Suppressor macrophage treated with lipopolysaccharide for 4 hours (primary cell): ENCODE measurements at regions not wholly inside any gene's neighbourhood (a gene's known extent, or its start where the extent isn't known, plus 50 kb on each side); places are given as distances from the start of the nearest gene placed in this dataset.
"Not testable (repeated sequence)": the region's sequence is repeated elsewhere in the genome, so short reads cannot be mapped to it uniquely, and the experiment has no call there.

ENCODE experiments used
- DNase-seq: peaks from one replicate; pipeline ENCODE4 v3.0.0-alpha.2; 2020

GRCh38 chr17:71777048-71777640 lies 343.7 kb upstream of the SOX9 start:
- no peak for DNase-seq

GRCh38 chr17:71779482-71779881 lies 341.3 kb upstream of the SOX9 start:
- DNase-seq: no peak

- DNase-seq: no peak
Measured at GRCh38 chr17:71780596-71780995, 340.2 kb upstream of the SOX9 start.

- DNase-seq: not testable (repeated sequence)
Measured at GRCh38 chr17:71782021-71782420, 338.8 kb upstream of the SOX9 start.

GRCh38 chr17:71790791-71791190 lies 330.0 kb upstream of the SOX9 start:
- DNase-seq: no peak

- no peak for DNase-seq
Measured at GRCh38 chr17:71791311-71791710, 329.5 kb upstream of the SOX9 start.

- no peak for DNase-seq
Measured at GRCh38 chr17:71792966-71793365, 327.9 kb upstream of the SOX9 start.

- no peak for DNase-seq
Measured at GRCh38 chr17:71793518-71793917, 327.3 kb upstream of the SOX9 start.

GRCh38 chr17:71798701-71799100 lies 322.1 kb upstream of the SOX9 start:
- DNase-seq: no peak

- DNase-seq: no peak
Measured at GRCh38 chr17:71799657-71800056, 321.2 kb upstream of the SOX9 start.

GRCh38 chr17:71801301-71801700 lies 319.5 kb upstream of the SOX9 start:
- DNase-seq: no peak

- DNase-seq: no peak
Measured at GRCh38 chr17:71802663-71803062, 318.2 kb upstream of the SOX9 start.

GRCh38 chr17:71803656-71804284 lies 317.1 kb upstream of the SOX9 start:
- no peak for DNase-seq

GRCh38 chr17:71809537-71809936 lies 311.3 kb upstream of the SOX9 start:
- no peak for DNase-seq

GRCh38 chr17:71813861-71814260 lies 307.0 kb upstream of the SOX9 start:
- not testable (repeated sequence) for DNase-seq

GRCh38 chr17:71821511-71821910 lies 299.3 kb upstream of the SOX9 start:
- DNase-seq: no peak

- no peak for DNase-seq
Measured at GRCh38 chr17:71824671-71825070, 296.1 kb upstream of the SOX9 start.

GRCh38 chr17:71825687-71826086 lies 295.1 kb upstream of the SOX9 start:
- DNase-seq: no peak

- no peak for DNase-seq
Measured at GRCh38 chr17:71828182-71828596, 292.6 kb upstream of the SOX9 start.

GRCh38 chr17:71830866-71831265 lies 290.0 kb upstream of the SOX9 start:
- DNase-seq: no peak

GRCh38 chr17:71842986-71843385 lies 277.8 kb upstream of the SOX9 start:
- DNase-seq: no peak

GRCh38 chr17:71845337-71845736 lies 275.5 kb upstream of the SOX9 start:
- no peak for DNase-seq

GRCh38 chr17:71846561-71847110 lies 274.2 kb upstream of the SOX9 start:
- no peak for DNase-seq
